ENCODE measurements at regions not wholly inside any gene's neighbourhood (a gene's known extent, or its start where the extent isn't known, plus 50 kb on each side); places are given as distances from the start of the nearest gene placed in this dataset.

GRCh38 chr11:70680781-70681281 is 282.5 kb downstream of the CTTN start:
- no peaks in the 10 kb centered on the region for H4K20me1 ChIP-seq (ENCODE audit: insufficient read depth)
- H2AFZ ChIP-seq (ENCODE audit: low read depth) = no peak overlapping the region
- TF ChIP-seq TEAD4 (IDR thresholded peaks at IDR 0.05; ENCODE audit: borderline replicate concordance, insufficient read depth) = no peak
- TF ChIP-seq EZH2phosphoT487 (IDR thresholded peaks at IDR 0.05; ENCODE audit: borderline replicate concordance, low read depth) = no peak
- TF ChIP-seq NRF1 (IDR thresholded peaks at IDR 0.05; ENCODE audit: low read depth, low read length) = no peak
- no peak for TF ChIP-seq SMC3 (IDR thresholded peaks at IDR 0.05; ENCODE audit: low read depth, low read length)
- TF ChIP-seq SIN3A (IDR thresholded peaks at IDR 0.05; ENCODE audit: borderline replicate concordance, low read depth, low read length) = no peak
- TF ChIP-seq USF1 (IDR thresholded peaks at IDR 0.05; ENCODE audit: borderline replicate concordance, low read depth) = no peak
- no peak for TF ChIP-seq YY1 (IDR thresholded peaks at IDR 0.05; ENCODE audit: low read depth)
- TF ChIP-seq FOXM1 (IDR thresholded peaks at IDR 0.05; ENCODE audit: low read depth) = no peak
- no peak for TF ChIP-seq FOXJ3 (CRISPR knock-in tag; IDR thresholded peaks at IDR 0.05)
- no peak for TF ChIP-seq CHD2 (IDR thresholded peaks at IDR 0.05; ENCODE audit: low read length, partially characterized antibody)
- TF ChIP-seq RCOR1 (IDR thresholded peaks at IDR 0.05; ENCODE audit: low read length) = no peak
- TF ChIP-seq ELF1 (IDR thresholded peaks at IDR 0.05) = no peak
- TF ChIP-seq IRF3 (IDR thresholded peaks at IDR 0.05; ENCODE audit: low read depth, low read length) = no peak
- TF ChIP-seq RXRA (IDR thresholded peaks at IDR 0.05; ENCODE audit: borderline replicate concordance, low read depth) = no peak
- TF ChIP-seq NFIC (IDR thresholded peaks at IDR 0.05; ENCODE audit: borderline replicate concordance) = no peak
- TF ChIP-seq POLR2AphosphoS5 (IDR thresholded peaks at IDR 0.05; ENCODE audit: low read depth, low read length) = no peak
- no peak for TF ChIP-seq FOSL2 (IDR thresholded peaks at IDR 0.05; ENCODE audit: borderline replicate concordance, low read depth)
- TF ChIP-seq RFX5 (IDR thresholded peaks at IDR 0.05; ENCODE audit: low read length) = no peak
- no peak overlapping the region for H3K4me2 ChIP-seq
- H3K9me2 ChIP-seq = no peaks in the 10 kb centered on the region
- no peak overlapping the region for H3K4me3 ChIP-seq (ENCODE audit: low read depth in 2 of 2, low read length in 1 of 2)
- no peaks in the 10 kb centered on the region for H3K79me2 ChIP-seq (ENCODE audit: insufficient read depth)
- H3K27ac ChIP-seq (ENCODE audit: low read depth in 2 of 2, low read length in 1 of 2) = no peak overlapping the region
- H3K27me3 ChIP-seq (ENCODE audit: insufficient read depth) = no peaks in the 10 kb centered on the region
- H3K36me3 ChIP-seq (replicated peaks in 1 of 2; ENCODE audit: control insufficient read depth in 1 of 2, insufficient read depth in 2 of 2, low read length in 1 of 2) = no peaks in the 10 kb centered on the region
- H3F3A ChIP-seq (replicated peaks; ENCODE audit: insufficient read depth) = no peaks in the 10 kb centered on the region
- no peaks in the 10 kb centered on the region; a peak in 1 of 4 replicates for H3K4me1 ChIP-seq (ENCODE audit: control insufficient read depth in 1 of 2, insufficient read depth in 2 of 2, low read depth in 1 of 2, low read length in 1 of 2)
- H3K9me3 ChIP-seq = no peaks in the 10 kb centered on the region
- WGBS (ENCODE audit: low lambda C conversion rate) = 64% methylated on average over 10 of the region's 13 CpGs
- no peak for DNase-seq
- POLR2A ChIA-PET = no interaction called here
- H3K9ac ChIP-seq = no peak overlapping the region
- CTCF ChIA-PET = no interaction called here

- POLR2A ChIA-PET = no interaction called here
- TF ChIP-seq FOSL2 (IDR thresholded peaks at IDR 0.05; ENCODE audit: borderline replicate concordance, low read depth) (no peak), USF2 (IDR thresholded peaks at IDR 0.05; ENCODE audit: borderline replicate concordance, low read depth, low read length) (no peak), IRF3 (IDR thresholded peaks at IDR 0.05; ENCODE audit: low read depth, low read length) (no peak), GABPA (IDR thresholded peaks at IDR 0.05; ENCODE audit: low read depth) (no peak), TAF1 (IDR thresholded peaks at IDR 0.05; ENCODE audit: borderline replicate concordance, low read depth, low read length) (no peak), SIN3A (IDR thresholded peaks at IDR 0.05; ENCODE audit: borderline replicate concordance, low read depth, low read length) (no peak), NFIC (IDR thresholded peaks at IDR 0.05; ENCODE audit: borderline replicate concordance) (no peak), FOXM1 (IDR thresholded peaks at IDR 0.05; ENCODE audit: low read depth) (no peak), TCF12 (IDR thresholded peaks at IDR 0.05) (no peak), EZH2phosphoT487 (IDR thresholded peaks at IDR 0.05; ENCODE audit: borderline replicate concordance, low read depth) (no peak), RXRA (IDR thresholded peaks at IDR 0.05; ENCODE audit: borderline replicate concordance, low read depth) (no peak), RFX5 (IDR thresholded peaks at IDR 0.05; ENCODE audit: low read length) (no peak), FOXJ3 (CRISPR knock-in tag; IDR thresholded peaks at IDR 0.05) (no peak), RAD21 (IDR thresholded peaks at IDR 0.05; ENCODE audit: low read length) (no peak), CHD2 (IDR thresholded peaks at IDR 0.05; ENCODE audit: low read length, partially characterized antibody) (no peak), ELF1 (IDR thresholded peaks at IDR 0.05) (no peak)
- no peak for DNase-seq
Measured at GRCh38 chr11:70682056-70682455, 283.7 kb downstream of the CTTN start.

More at GRCh38 chr11:70682056-70682455, 283.7 kb downstream of the CTTN start:
- Histone ChIP-seq H3K36me3 (replicated peaks in 1 of 2; ENCODE audit: control insufficient read depth in 1 of 2, insufficient read depth in 2 of 2, low read length in 1 of 2) (no peaks in the 10 kb centered on the region), H3K4me2 (no peak overlapping the region), H4K20me1 (ENCODE audit: insufficient read depth) (no peaks in the 10 kb centered on the region), H3F3A (replicated peaks; ENCODE audit: insufficient read depth) (no peaks in the 10 kb centered on the region), H3K79me2 (ENCODE audit: insufficient read depth) (no peaks in the 10 kb centered on the region), H2AFZ (ENCODE audit: low read depth) (no peak overlapping the region), H3K4me3 (ENCODE audit: low read depth in 2 of 2, low read length in 1 of 2) (no peak overlapping the region), H3K9me3 (no peaks in the 10 kb centered on the region), H3K9me2 (no peaks in the 10 kb centered on the region), H3K9ac (no peak overlapping the region), H3K27me3 (ENCODE audit: insufficient read depth) (no peaks in the 10 kb centered on the region), H3K27ac (ENCODE audit: low read depth in 2 of 2, low read length in 1 of 2) (no peak overlapping the region), H3K4me1 (ENCODE audit: control insufficient read depth in 1 of 2, insufficient read depth in 2 of 2, low read depth in 1 of 2, low read length in 1 of 2) (no peaks in the 10 kb centered on the region)
- WGBS (ENCODE audit: low lambda C conversion rate) = 61% methylated on average over 8 of the region's 10 CpGs
- CTCF ChIA-PET = no interaction called here

Measured in SK-N-SH (cell line).